ENCODE measurements at regions not wholly inside any gene's neighbourhood (a gene's known extent, or its start where the extent isn't known, plus 50 kb on each side); places are given as distances from the start of the nearest gene placed in this dataset.

- H3K36me3 ChIP-seq (ENCODE audit: control insufficient read depth, insufficient read depth, low read length) = no peaks in the 10 kb centered on the region
- no CpG with 5 or more reads among the region's 1 CpG for WGBS (ENCODE audit: insufficient coverage)
- H3K4me3 ChIP-seq (ENCODE audit: low read length) = no peak overlapping the region
- DNase-seq = peak; percentile 3
- no peaks in the 10 kb centered on the region for H3K4me1 ChIP-seq (ENCODE audit: control insufficient read depth, insufficient read depth, low read length)
- H3K27ac ChIP-seq (ENCODE audit: low read length) = no peak overlapping the region
- H3K27me3 ChIP-seq (ENCODE audit: control insufficient read depth, insufficient read depth, low read length) = no peaks in the 10 kb centered on the region
- H3K9me3 ChIP-seq (replicated peaks; ENCODE audit: control insufficient read depth, low read depth, low read length) = no peaks in the 10 kb centered on the region
These were observed 1035.9 kb downstream of the TRHDE start for GRCh38 chr12:73308079-73308478.

- Histone ChIP-seq H3K9me3 (replicated peaks; ENCODE audit: control insufficient read depth, low read depth, low read length) (peaks cover 2% of the 10 kb centered on the region), H3K36me3 (ENCODE audit: control insufficient read depth, insufficient read depth, low read length) (no peaks in the 10 kb centered on the region), H3K27me3 (ENCODE audit: control insufficient read depth, insufficient read depth, low read length) (no peaks in the 10 kb centered on the region), H3K4me1 (ENCODE audit: control insufficient read depth, insufficient read depth, low read length) (no peaks in the 10 kb centered on the region), H3K4me3 (ENCODE audit: low read length) (no peak overlapping the region), H3K27ac (ENCODE audit: low read length) (no peak overlapping the region)
- no CpG with 5 or more reads among the region's 1 CpG for WGBS (ENCODE audit: insufficient coverage)
- DNase-seq = no peak
These were observed 1036.6 kb downstream of the TRHDE start for GRCh38 chr12:73308747-73309146.

- DNase-seq = no peak
- WGBS (ENCODE audit: insufficient coverage) = 93% methylated on average over 1 of the region's 1 CpG
- Histone ChIP-seq H3K4me1 (ENCODE audit: control insufficient read depth, insufficient read depth, low read length) (no peaks in the 10 kb centered on the region), H3K9me3 (replicated peaks; ENCODE audit: control insufficient read depth, low read depth, low read length) (peaks cover 12% of the 10 kb centered on the region), H3K27ac (ENCODE audit: low read length) (no peak overlapping the region), H3K36me3 (ENCODE audit: control insufficient read depth, insufficient read depth, low read length) (no peaks in the 10 kb centered on the region), H3K4me3 (ENCODE audit: low read length) (no peak overlapping the region), H3K27me3 (ENCODE audit: control insufficient read depth, insufficient read depth, low read length) (no peaks in the 10 kb centered on the region)
These were observed 1049.1 kb downstream of the TRHDE start for GRCh38 chr12:73321319-73321718.

GRCh38 chr12:73321776-73322175, 1049.6 kb downstream of the TRHDE start:
- no peaks in the 10 kb centered on the region for H3K36me3 ChIP-seq (ENCODE audit: control insufficient read depth, insufficient read depth, low read length)
- H3K4me1 ChIP-seq (ENCODE audit: control insufficient read depth, insufficient read depth, low read length) = no peaks in the 10 kb centered on the region
- H3K9me3 ChIP-seq (replicated peaks; ENCODE audit: control insufficient read depth, low read depth, low read length) = peaks cover 12% of the 10 kb centered on the region
- 92% methylated on average over 2 of the region's 4 CpGs for WGBS (ENCODE audit: insufficient coverage)
- DNase-seq = no peak
- no peak overlapping the region for H3K4me3 ChIP-seq (ENCODE audit: low read length)
- H3K27ac ChIP-seq (ENCODE audit: low read length) = no peak overlapping the region
- H3K27me3 ChIP-seq (ENCODE audit: control insufficient read depth, insufficient read depth, low read length) = no peaks in the 10 kb centered on the region

- H3K4me1 ChIP-seq (ENCODE audit: control insufficient read depth, insufficient read depth, low read length) = no peaks in the 10 kb centered on the region
- no CpG with 5 or more reads among the region's 2 CpGs for WGBS (ENCODE audit: insufficient coverage)
- H3K27ac ChIP-seq (ENCODE audit: low read length) = no peak overlapping the region
- H3K36me3 ChIP-seq (ENCODE audit: control insufficient read depth, insufficient read depth, low read length) = no peaks in the 10 kb centered on the region
- no peaks in the 10 kb centered on the region for H3K27me3 ChIP-seq (ENCODE audit: control insufficient read depth, insufficient read depth, low read length)
- DNase-seq = no peak
- H3K4me3 ChIP-seq (ENCODE audit: low read length) = no peak overlapping the region
- no peaks in the 10 kb centered on the region for H3K9me3 ChIP-seq (replicated peaks; ENCODE audit: control insufficient read depth, low read depth, low read length)
These were observed 1058.6 kb downstream of the TRHDE start for GRCh38 chr12:73330584-73331351.

- Histone ChIP-seq H3K4me3 (ENCODE audit: low read length) (no peak overlapping the region), H3K27ac (ENCODE audit: low read length) (no peak overlapping the region), H3K27me3 (ENCODE audit: control insufficient read depth, insufficient read depth, low read length) (no peaks in the 10 kb centered on the region), H3K36me3 (ENCODE audit: control insufficient read depth, insufficient read depth, low read length) (no peaks in the 10 kb centered on the region), H3K4me1 (ENCODE audit: control insufficient read depth, insufficient read depth, low read length) (no peaks in the 10 kb centered on the region), H3K9me3 (replicated peaks; ENCODE audit: control insufficient read depth, low read depth, low read length) (no peaks in the 10 kb centered on the region)
- no peak for DNase-seq
- WGBS (ENCODE audit: insufficient coverage) = no CpG with 5 or more reads among the region's 3 CpGs
These were observed 1069.5 kb downstream of the TRHDE start for GRCh38 chr12:73341559-73342247.

GRCh38 chr12:73342733-73343132, 1070.6 kb downstream of the TRHDE start:
- Histone ChIP-seq H3K27ac (ENCODE audit: low read length) (no peak overlapping the region), H3K36me3 (ENCODE audit: control insufficient read depth, insufficient read depth, low read length) (no peaks in the 10 kb centered on the region), H3K4me3 (ENCODE audit: low read length) (no peak overlapping the region), H3K9me3 (replicated peaks; ENCODE audit: control insufficient read depth, low read depth, low read length) (no peaks in the 10 kb centered on the region), H3K27me3 (ENCODE audit: control insufficient read depth, insufficient read depth, low read length) (no peaks in the 10 kb centered on the region), H3K4me1 (ENCODE audit: control insufficient read depth, insufficient read depth, low read length) (no peaks in the 10 kb centered on the region)
- no peak for DNase-seq
- WGBS (ENCODE audit: insufficient coverage) = no CpG with 5 or more reads among the region's 3 CpGs

GRCh38 chr12:73352826-73353225, 1080.7 kb downstream of the TRHDE start:
- DNase-seq = no peak

GRCh38 chr12:73361156-73361863, 1089.1 kb downstream of the TRHDE start:
- H3K4me3 ChIP-seq (ENCODE audit: low read length) = no peak overlapping the region
- DNase-seq = no peak
- H3K36me3 ChIP-seq (ENCODE audit: control insufficient read depth, insufficient read depth, low read length) = no peaks in the 10 kb centered on the region
- H3K27me3 ChIP-seq (ENCODE audit: control insufficient read depth, insufficient read depth, low read length) = no peaks in the 10 kb centered on the region
- H3K27ac ChIP-seq (ENCODE audit: low read length) = no peak overlapping the region
- no peaks in the 10 kb centered on the region for H3K4me1 ChIP-seq (ENCODE audit: control insufficient read depth, insufficient read depth, low read length)
- no peaks in the 10 kb centered on the region for H3K9me3 ChIP-seq (replicated peaks; ENCODE audit: control insufficient read depth, low read depth, low read length)

More at GRCh38 chr12:73352826-73353225, 1080.7 kb downstream of the TRHDE start:
- H3K27ac ChIP-seq (ENCODE audit: low read length) = no peak overlapping the region
- no peaks in the 10 kb centered on the region for H3K27me3 ChIP-seq (ENCODE audit: control insufficient read depth, insufficient read depth, low read length)
- no peaks in the 10 kb centered on the region for H3K9me3 ChIP-seq (replicated peaks; ENCODE audit: control insufficient read depth, low read depth, low read length)
- no peak overlapping the region for H3K4me3 ChIP-seq (ENCODE audit: low read length)
- WGBS (ENCODE audit: insufficient coverage) = no CpG with 5 or more reads among the region's 1 CpG
- H3K36me3 ChIP-seq (ENCODE audit: control insufficient read depth, insufficient read depth, low read length) = no peaks in the 10 kb centered on the region
- no peaks in the 10 kb centered on the region for H3K4me1 ChIP-seq (ENCODE audit: control insufficient read depth, insufficient read depth, low read length)

- H3K4me3 ChIP-seq (ENCODE audit: low read length) = no peak overlapping the region
- no peak for DNase-seq
- no peak overlapping the region for H3K27ac ChIP-seq (ENCODE audit: low read length)
- WGBS (ENCODE audit: insufficient coverage) = no CpG with 5 or more reads among the region's 4 CpGs
- no peaks in the 10 kb centered on the region for H3K36me3 ChIP-seq (ENCODE audit: control insufficient read depth, insufficient read depth, low read length)
- H3K27me3 ChIP-seq (ENCODE audit: control insufficient read depth, insufficient read depth, low read length) = no peaks in the 10 kb centered on the region
- no peaks in the 10 kb centered on the region for H3K4me1 ChIP-seq (ENCODE audit: control insufficient read depth, insufficient read depth, low read length)
- H3K9me3 ChIP-seq (replicated peaks; ENCODE audit: control insufficient read depth, low read depth, low read length) = no peaks in the 10 kb centered on the region
These were observed 1089.7 kb downstream of the TRHDE start for GRCh38 chr12:73361864-73362230.
